ENCODE measurements at regions not wholly inside any gene's neighbourhood (a gene's known extent, or its start where the extent isn't known, plus 50 kb on each side); places are given as distances from the start of the nearest gene placed in this dataset.
"Not testable (repeated sequence)": the region's sequence is repeated elsewhere in the genome, so short reads cannot be mapped to it uniquely, and the experiment has no call there.

DNA sequence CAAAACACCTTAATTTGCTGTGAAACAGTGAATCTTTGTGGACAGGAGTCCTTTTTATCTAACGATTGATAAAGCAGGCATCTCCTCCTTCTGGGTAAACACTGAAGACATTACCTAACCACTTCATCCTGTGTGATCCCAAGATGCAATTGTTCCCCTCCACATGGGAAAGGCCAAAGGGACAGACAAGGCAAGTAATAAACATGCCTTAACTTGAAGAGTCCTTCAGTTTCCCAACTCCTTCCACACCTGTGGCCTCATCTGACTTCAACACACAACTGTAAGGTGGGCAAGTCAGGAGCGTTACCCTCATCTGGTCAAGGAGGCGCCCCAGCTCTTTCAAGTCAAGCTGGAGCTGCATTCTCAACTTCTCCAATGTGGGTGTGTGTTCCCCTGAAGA is 278.6 kb downstream of the ABCC12 start:
- DNase-seq (ENCODE audit: insufficient read length, low spot score) (no peak), FAIRE-seq (no peak)

DNA sequence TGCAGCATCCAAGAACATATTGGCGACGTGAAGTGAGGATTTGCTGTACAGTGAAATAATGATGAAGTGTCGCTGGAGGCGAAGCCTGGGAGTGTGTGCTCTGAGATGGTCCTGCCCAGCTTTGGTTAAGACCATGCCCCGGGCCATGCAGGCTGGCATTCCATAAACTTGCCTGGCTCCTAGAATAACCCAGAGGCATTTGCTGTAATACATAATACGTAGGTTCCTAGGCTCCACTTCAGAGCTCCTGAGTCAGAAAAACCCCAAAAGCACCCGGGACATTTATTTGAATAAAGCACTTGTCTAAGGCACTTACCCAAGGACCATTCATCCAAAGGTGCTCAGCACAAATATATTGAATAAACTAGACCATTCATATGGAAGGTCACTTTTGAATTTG is 279.3 kb downstream of the ABCC12 start:
- no peak for DNase-seq (ENCODE audit: insufficient read length, low spot score)
- no peak for FAIRE-seq

GRCh38 chr16:47873434-47873833 is 282.4 kb downstream of the ABCC12 start:
- no peak for DNase-seq (ENCODE audit: insufficient read length, low spot score)
- FAIRE-seq = no peak

DNA sequence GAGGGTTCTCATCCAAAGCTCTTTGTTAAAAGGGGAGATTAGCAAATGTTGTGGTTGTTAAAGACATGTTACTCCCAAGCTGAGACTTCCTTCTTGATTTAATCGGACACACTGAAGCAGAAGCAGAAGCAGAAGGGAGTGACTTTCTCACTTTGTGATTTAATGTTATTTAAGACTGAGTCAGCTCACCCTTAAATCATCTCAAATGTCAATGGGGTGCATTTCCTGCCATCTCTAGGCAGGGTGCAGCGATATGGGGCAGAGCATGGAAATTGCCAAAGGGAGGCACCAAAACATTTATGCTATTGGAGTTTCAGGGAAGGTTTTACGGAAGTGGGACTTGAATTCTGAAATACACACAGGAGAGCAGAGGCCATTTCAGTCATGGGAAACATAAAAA is 283.6 kb downstream of the ABCC12 start:
- DNase-seq (ENCODE audit: insufficient read length, low spot score) (no peak), FAIRE-seq (no peak)

GRCh38 chr16:47866423-47866822 is 289.4 kb downstream of the ABCC12 start:
- no peak for FAIRE-seq

DNA sequence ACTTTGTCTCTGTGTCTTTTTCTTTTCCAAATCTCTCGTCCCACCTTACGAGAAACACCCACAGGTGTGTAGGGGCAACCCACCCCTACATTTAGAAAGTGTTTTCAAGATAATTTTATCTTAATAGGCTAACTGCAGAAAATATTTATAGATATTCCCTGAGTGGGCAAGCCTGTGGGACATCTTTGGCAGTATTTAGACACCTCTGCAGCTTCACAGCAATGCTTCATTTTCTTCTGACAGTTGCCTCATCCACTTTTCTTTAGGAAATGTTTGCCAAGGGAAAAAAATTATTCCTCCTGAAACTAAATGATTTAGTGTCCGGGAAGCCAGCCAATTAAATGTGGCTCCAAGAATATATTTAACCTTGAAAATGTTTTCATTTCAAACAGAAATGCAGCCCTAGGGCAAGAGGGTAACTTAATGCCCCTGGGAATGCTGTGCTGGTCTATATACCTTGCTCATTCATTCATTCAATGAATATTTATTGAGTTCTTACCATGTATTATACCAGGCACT is 290.4 kb downstream of the ABCC12 start:
- DNase-seq (ENCODE audit: insufficient read length, low spot score) (no peak), FAIRE-seq (no peak)

More at GRCh38 chr16:47866423-47866822, 289.4 kb downstream of the ABCC12 start:
- no peak for DNase-seq (ENCODE audit: insufficient read length, low spot score)

DNA sequence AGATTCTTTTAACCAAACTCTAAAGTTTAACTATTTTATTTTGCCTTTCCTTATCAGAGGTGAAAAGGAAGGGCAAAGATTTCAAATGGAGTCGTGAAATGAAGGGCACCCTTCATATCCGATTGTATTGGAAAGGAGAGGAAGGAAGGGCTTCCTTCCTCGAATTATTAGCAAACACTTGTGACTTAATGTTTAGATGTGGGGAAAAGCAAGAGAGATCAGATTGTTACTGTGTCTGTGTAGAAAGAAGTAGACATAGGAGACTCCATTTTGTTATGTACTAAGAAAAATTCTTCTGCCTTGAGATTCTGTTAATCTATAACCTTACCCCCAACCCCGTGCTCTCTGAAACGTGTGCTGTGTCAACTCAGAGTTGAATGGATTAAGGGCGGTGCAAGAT is 291.5 kb downstream of the ABCC12 start:
- DNase-seq (ENCODE audit: insufficient read length, low spot score); FAIRE-seq: not testable (repeated sequence)

GRCh38 chr16:47861999-47862398 is 293.8 kb downstream of the ABCC12 start:
- FAIRE-seq (no peak), DNase-seq (ENCODE audit: insufficient read length, low spot score) (no peak)

DNA sequence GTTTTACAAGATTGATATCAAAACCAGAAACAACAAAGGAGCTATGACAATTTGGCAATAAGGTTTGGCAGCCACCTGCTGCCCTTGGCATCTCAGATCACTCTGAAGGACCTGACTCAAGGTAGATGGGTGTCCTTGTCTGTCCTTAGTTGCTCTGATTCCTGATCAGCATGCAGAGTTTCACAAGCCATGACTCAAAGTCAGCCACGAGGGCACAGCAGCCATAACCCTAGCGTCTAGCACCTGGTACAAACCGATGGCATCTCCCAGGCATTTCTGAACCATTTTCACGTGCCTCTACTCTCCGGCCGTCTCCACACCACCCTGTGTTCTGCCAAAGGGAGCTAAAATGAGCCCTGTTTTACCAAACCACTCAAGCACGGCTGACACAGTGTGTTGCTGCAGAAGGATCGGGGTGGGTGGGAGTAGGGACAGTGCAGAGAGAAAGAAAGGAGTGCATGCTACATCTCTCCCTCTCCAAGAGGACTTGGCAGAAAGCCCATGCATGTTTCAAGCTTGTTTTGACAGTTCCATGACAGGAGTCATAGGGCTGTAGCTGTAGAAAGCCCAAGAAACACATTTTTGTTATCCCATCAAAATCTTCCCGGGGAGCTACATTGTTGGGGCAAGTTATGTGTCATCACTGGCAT is 297.3 kb downstream of the ABCC12 start:
- no peak for FAIRE-seq

DNA sequence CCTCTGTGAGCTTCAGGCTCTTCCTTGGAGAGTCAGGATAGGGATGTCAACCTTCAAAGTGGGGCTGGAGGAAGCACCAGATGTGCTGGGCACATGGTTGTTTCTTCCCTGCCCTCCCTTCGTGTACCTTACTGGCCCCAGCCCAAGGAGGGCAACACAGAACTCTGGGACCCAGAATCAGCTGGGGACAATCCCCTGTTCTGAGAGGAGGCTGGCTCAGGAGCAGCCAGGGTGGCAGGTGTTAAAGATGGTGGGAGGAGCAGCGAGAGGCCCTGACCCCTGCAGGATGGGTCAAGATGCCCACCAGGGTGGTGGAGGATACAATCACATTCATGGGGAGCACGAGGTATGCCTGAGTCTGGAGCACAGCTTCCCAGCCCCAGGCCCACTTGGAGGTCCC is 300.4 kb downstream of the ABCC12 start:
- DNase-seq (ENCODE audit: insufficient read length, low spot score) = no peak
- no peak for FAIRE-seq

More for the DNA sequence above, 297.3 kb downstream of the ABCC12 start:
- DNase-seq (ENCODE audit: insufficient read length, low spot score) = no peak

DNA sequence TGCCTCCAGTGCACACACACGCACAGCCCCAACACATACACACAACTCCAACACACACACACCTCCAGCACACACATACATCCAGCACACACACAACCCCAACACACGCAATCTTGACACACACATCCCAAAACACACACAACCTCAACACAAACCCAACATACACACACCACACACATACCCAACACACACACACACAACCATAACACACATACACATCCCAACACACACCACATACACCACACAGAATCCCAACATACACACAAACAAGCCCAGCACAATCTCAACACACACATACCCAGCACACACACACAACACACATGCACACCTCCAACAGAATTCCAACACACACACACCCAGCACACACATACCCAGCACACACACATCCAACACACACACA is 301.1 kb downstream of the ABCC12 start:
- FAIRE-seq (no peak), DNase-seq (ENCODE audit: insufficient read length, low spot score) (no peak)

GRCh38 chr16:47852991-47853390 is 302.8 kb downstream of the ABCC12 start:
- DNase-seq (ENCODE audit: insufficient read length, low spot score) (no peak), FAIRE-seq (no peak)

GRCh38 chr16:47851146-47851545 is 304.6 kb downstream of the ABCC12 start:
- FAIRE-seq = no peak
- DNase-seq (ENCODE audit: insufficient read length, low spot score) = no peak

DNA sequence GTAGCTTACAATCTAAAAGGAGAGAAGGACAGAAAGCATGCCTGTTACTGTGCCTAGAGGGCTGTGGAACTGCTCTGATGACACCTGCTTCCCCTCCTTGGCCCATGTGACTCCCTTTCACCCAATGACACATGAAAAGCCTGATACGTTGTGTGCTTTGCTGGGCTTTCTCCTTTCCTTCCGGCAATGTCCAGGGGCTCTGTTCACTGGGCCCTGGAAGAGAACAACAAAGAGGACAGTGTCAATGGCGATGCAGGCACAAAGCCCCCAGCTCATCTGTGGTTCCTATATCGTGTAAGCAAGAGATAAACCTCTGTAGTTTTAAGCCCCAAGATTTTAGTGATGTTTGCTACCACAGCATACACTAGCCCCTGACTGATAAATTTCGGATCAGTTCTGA is 306.1 kb downstream of the ABCC12 start:
- DNase-seq (ENCODE audit: insufficient read length, low spot score) (no peak), FAIRE-seq (no peak)

DNA sequence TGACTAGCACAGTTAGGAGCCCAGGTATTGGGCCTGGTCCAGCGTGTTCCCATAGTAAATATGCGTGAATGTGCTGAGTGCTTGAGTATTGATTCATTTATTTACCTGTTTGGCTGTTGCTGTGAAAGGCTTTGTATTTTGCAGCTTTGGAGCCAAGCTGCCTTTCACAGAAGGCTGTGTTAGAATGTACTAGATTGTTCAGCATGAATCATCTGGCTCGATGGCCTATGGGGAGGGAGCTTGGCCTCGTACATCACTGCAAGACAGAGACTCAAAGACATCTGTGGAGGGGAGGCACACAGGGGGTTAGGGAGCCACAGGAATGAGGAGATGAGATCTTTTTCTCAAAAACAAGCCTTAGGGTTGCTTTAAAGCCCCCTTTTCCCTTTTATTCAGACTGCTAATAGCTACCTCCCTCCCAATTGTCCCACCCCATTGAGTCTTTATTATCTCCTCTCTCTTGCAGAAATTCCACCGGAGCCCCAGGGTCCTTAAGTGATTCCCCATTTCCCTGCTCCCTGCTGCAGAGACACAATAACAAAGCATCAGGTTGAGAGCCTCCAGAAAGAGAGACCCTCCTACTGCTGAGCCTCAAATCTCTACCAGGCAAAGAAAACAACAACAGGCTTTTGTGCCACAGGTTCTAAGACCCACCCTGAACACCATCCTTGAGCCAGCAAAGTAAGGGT is 307.2 kb downstream of the ABCC12 start:
- no peak for FAIRE-seq
- no peak for DNase-seq (ENCODE audit: insufficient read length, low spot score)

DNA sequence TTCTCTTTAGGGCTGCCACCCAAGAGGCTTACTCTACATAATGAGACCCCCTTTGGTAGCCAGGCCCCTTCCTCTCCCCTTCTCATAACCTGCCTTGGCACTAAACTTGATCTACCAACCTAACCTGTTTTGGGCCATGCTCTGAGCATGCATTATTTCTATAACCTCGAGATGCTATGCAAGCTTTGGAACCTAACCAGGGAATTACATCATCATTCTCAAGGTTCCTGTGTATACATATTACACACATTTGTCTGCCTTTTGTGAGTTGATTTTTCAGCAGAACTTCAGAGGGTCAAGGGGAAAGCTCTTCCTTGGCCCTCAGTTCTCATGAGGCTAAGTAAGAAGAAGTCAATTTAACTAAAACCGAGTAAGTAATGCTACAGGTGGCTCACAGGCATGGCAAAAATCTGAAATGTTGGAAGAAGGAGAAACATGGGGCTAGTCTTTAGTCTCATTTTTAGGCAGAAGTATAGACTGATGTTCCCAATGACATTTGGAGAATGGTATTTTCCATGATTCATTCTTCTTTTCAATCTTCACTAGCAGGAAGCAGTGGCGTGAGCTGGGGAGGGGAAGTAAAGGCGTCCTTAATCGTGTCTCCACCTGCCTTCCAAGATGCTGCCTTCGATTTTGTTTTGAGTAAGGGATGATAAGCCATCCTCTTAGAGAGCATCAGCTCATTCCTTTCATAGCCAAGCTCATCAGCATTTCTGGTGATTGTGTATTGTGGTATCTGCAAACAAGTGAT is 308.4 kb downstream of the ABCC12 start:
- FAIRE-seq (no peak), DNase-seq (ENCODE audit: insufficient read length, low spot score) (no peak)

DNA sequence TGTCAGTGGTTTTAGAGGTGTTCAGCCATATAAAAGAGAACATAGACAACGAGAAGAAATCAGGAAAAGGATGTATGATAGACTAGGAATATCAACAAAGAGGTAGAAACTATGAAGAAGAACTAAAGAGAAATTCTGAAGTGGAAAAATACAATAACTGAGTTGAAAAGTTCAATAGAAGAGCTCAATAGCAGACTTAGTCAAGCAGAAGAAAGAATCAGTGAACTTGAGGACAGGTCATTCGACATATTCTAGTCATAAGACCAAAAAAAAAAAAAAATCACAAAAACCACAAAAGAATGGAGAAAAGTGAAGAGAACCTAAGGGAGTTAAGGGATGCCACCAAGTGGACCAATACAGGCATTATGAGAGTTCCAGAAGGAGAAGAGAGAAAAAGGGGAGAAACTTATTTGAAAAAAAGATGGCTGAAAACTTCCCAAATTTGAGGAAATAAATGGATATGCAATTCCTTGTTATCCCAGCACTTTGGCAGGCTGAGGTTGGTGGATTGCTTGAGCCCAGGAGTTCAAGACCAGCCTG is 321.2 kb downstream of the ABCC12 start:
- FAIRE-seq (no peak), DNase-seq (ENCODE audit: insufficient read length, low spot score) (no peak)

DNA sequence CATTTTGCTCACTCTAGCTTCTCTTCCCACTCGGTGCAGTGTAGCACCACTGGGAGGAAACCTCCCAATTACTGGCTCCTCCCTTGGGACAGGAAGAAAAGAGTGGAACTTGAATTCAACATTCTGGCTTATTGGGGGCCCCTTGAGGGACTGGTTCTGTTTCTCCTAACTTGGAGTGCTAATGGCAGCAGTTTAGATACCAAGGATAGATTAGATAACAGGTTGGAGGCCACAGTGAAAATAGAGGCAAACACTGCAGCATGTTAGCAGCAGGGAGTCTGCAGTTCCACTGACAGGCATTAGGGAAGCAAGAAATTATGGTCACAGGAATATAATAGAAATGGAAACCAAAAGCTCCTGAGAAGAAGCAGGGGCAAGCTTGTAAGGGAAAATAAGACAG is 322.0 kb downstream of the ABCC12 start:
- DNase-seq (ENCODE audit: insufficient read length, low spot score) (no peak), FAIRE-seq (no peak)

DNA sequence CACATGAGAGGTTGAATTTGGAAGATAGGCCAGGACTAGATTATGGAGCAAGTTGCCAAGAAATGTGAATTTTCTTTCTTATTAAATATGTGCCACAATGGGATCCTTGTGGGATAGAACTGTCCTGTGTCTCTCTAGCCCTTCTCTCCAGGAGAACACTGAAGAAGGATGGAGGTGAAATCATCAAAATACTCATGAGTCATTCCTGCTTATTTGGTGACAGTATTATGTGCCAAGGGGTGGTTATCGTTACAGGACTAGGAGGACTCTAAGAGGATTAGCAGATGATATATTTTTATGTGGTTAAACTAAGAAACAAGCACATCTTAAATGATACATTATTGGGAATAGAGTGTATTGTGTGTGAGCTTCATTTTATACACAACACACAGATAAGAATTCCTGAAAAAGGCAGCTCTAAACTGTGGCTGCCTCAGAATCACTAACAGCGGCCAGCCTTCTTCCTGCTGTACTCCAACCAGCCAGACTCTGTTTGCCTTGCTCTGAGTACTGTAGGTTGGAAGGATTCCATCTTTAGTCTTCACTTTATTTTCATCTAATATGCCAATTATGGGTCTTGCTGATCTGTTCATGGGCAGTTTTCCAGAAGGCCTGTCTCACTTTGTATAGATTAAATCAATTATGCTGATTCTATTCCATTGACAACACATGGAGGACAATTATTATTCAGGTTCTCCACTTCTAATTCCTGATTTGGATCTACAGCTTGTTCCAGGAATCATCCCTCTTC is 325.8 kb downstream of the ABCC12 start:
- no peak for DNase-seq (ENCODE audit: insufficient read length, low spot score)
- FAIRE-seq = no peak

GRCh38 chr16:47826070-47826469 is 329.7 kb downstream of the ABCC12 start:
- FAIRE-seq (no peak), DNase-seq (ENCODE audit: insufficient read length, low spot score) (no peak)

DNA sequence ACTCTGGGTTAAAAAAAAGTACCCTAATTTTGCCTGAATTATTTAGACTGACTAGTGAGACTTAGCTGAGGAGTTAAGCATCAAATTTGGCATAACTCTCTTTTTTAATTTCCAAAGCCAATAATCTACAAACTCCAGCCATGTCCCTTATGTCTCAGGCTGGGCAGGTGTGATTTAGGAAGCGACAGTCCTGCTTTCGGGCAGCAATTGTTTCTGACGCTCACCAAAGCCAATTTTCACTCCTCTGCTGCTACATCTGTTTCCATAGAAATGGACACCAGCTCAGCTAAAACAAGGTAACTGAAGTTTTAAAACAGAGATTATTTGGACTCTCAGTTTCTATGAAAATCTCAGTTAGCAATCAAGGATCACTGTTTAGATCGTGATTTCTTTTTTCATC is 338.7 kb downstream of the ABCC12 start:
- no peak for FAIRE-seq
- DNase-seq (ENCODE audit: insufficient read length, low spot score) = no peak

Measured in GM19239 (cell line).